ENCODE measurements at regions not wholly inside any gene's neighbourhood (a gene's known extent, or its start where the extent isn't known, plus 50 kb on each side); places are given as distances from the start of the nearest gene placed in this dataset.
"Not testable (repeated sequence)": the region's sequence is repeated elsewhere in the genome, so short reads cannot be mapped to it uniquely, and the experiment has no call there.

- FAIRE-seq: not testable (repeated sequence)
These were observed 50.5 kb upstream of the THOC3 start for GRCh38 chr5:176018598-176018997.

- not testable (repeated sequence) for FAIRE-seq
These were observed 52.7 kb upstream of the THOC3 start for GRCh38 chr5:176020852-176021251.

GRCh38 chr5:176023535-176023934, 55.4 kb upstream of the THOC3 start:
- FAIRE-seq: not testable (repeated sequence)

- FAIRE-seq: not testable (repeated sequence)
These were observed 61.3 kb upstream of the THOC3 start for GRCh38 chr5:176029445-176029844.

GRCh38 chr5:176030361-176031117, 62.4 kb upstream of the THOC3 start:
- not testable (repeated sequence) for FAIRE-seq

GRCh38 chr5:176031118-176031510, 63.0 kb upstream of the THOC3 start:
- FAIRE-seq: not testable (repeated sequence)

GRCh38 chr5:176033186-176033585, 65.1 kb upstream of the THOC3 start:
- FAIRE-seq: not testable (repeated sequence)

- not testable (repeated sequence) for FAIRE-seq
These were observed 66.5 kb upstream of the THOC3 start for GRCh38 chr5:176034407-176035200.

- not testable (repeated sequence) for FAIRE-seq
These were observed 67.1 kb upstream of the THOC3 start for GRCh38 chr5:176035201-176035530.

- not testable (repeated sequence) for FAIRE-seq
These were observed 67.7 kb upstream of the THOC3 start for GRCh38 chr5:176035816-176036308.

GRCh38 chr5:176036391-176036790, 68.3 kb upstream of the THOC3 start:
- FAIRE-seq: not testable (repeated sequence)

GRCh38 chr5:176037190-176037589, 69.1 kb upstream of the THOC3 start:
- not testable (repeated sequence) for FAIRE-seq

GRCh38 chr5:176040105-176040801, 72.1 kb upstream of the THOC3 start:
- not testable (repeated sequence) for FAIRE-seq

- not testable (repeated sequence) for FAIRE-seq
These were observed 73.3 kb upstream of the THOC3 start for GRCh38 chr5:176041248-176041994.

- FAIRE-seq: not testable (repeated sequence)
These were observed 74.0 kb upstream of the THOC3 start for GRCh38 chr5:176042020-176042658.

GRCh38 chr5:176043252-176043829, 75.2 kb upstream of the THOC3 start:
- not testable (repeated sequence) for FAIRE-seq

- not testable (repeated sequence) for FAIRE-seq
These were observed 75.9 kb upstream of the THOC3 start for GRCh38 chr5:176043986-176044385.

GRCh38 chr5:176044431-176044830, 76.3 kb upstream of the THOC3 start:
- FAIRE-seq: not testable (repeated sequence)

GRCh38 chr5:176045442-176045841, 77.3 kb upstream of the THOC3 start:
- FAIRE-seq: not testable (repeated sequence)

- not testable (repeated sequence) for FAIRE-seq
These were observed 80.6 kb upstream of the THOC3 start for GRCh38 chr5:176048671-176049070.
